HG03565 (cell line): ENCODE measurements at regions not wholly inside any gene's neighbourhood (a gene's known extent, or its start where the extent isn't known, plus 50 kb on each side); places are given as distances from the start of the nearest gene placed in this dataset.
"Not testable (repeated sequence)": the region's sequence is repeated elsewhere in the genome, so short reads cannot be mapped to it uniquely, and the experiment has no call there.

ENCODE experiments used
- ATAC-seq: cut with Tn5 transposase; IDR thresholded peaks from one replicate; pipeline ENCODE4 v1.9.1; 2021; ENCODE audit warnings: mild to moderate bottlenecking, moderate library complexity; ENCODE audit not compliant: unreplicated experiment

- ATAC-seq: no peak
Observed at GRCh38 chr1:221497046-221497445, 244.8 kb downstream of the DUSP10 start.

DNA sequence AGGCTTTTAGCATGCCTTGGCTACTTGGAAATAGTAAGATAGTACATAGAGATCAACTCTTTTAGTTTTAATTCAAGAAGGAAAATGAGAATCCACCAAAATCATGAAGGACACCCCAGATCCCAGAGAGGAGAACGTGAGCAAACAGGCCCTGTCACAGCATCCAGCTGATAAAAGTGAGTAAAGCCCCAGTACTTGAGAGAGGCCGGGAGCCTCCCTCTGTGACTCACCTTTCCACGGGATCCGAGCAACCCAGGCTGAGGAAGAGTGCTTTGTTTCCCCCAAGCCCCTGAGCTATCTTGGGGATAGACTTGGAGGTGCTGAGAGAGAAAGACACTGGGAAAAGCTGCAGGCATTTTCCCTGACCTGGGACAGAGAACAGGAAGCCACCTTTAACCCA lies 238.6 kb downstream of the DUSP10 start:
- no peak for ATAC-seq

GRCh38 chr1:221509575-221510355 lies 232.1 kb downstream of the DUSP10 start:
- no peak for ATAC-seq

GRCh38 chr1:221510793-221511503 lies 230.9 kb downstream of the DUSP10 start:
- no peak for ATAC-seq

- ATAC-seq: no peak
Observed at GRCh38 chr1:221511797-221512196, 230.1 kb downstream of the DUSP10 start.

- no peak for ATAC-seq
Observed at GRCh38 chr1:221514806-221515205, 227.1 kb downstream of the DUSP10 start.

DNA sequence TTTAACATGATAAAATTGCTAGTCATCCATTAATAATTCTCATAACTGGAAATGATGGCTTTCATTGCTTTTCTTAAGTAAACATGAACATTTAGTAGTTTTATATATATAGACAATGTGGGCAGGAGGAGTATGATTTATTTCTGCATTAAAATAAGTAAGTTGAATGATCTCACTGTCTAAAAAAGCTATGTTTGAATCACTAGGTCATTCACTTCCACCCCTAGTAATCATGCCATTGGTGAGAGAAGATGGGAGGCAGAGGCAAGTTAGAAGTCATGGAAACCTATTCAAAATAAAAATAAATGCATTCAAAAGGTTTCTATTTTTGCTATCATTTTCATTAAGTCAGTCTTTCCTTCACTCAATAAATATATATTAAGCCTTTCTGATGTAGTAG lies 226.4 kb downstream of the DUSP10 start:
- ATAC-seq: no peak

DNA sequence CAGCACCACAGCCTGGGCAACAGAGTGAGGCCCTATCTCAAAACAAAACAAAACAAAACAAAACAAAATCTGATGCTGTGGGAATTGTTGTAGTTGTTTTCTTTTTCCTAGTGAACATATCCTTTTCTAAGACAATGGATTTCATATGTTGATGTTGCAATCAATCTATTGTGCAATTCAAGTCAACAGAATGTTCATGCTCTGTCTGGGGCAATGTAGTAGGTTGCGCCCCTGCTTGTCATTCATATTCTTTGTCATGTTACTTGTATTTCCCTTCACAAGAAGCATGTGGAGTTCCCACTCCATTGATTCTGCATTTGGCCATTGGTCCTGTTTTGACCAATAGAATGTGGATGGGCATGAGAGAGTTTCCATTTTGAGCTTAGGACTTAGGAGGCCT lies 223.9 kb downstream of the DUSP10 start:
- no peak for ATAC-seq

DNA sequence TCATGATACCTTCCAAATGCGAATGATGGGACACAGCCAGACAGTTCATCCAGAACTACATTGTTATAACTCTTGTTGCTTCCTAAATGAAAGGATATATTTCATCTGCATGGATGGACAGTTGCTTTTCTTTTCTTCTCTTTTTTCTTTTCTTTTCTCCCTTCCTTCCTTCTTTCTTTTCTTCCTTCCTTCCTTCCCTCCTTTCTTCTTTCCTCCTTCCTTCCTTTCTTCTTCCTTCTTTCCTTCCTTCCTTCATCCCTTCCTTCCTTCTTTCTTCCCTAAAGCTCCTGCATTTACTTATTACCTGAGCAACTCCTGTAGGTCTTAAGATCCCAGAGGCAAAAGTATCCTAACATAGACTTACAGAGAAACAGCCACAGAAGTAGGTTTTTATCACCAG lies 221.6 kb downstream of the DUSP10 start:
- ATAC-seq: no peak

DNA sequence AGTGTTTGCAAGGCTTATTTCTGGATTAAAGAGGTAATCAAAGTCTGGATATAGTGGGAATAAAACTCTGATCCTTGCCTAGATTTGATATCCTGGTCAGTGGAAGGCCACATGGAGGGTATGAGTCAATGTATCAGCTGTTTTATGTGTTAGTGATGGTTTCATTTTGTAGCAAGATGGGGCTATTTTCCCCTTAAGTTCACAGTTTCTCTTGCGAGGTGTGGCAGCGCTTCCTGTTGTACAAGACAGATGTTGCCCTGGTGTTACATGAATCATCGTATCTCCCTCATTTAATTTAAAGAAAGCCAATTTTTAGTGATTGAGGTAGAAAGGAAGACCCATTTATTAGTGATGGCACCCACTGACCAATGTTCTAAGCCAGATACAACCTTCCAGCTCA lies 220.2 kb downstream of the DUSP10 start:
- no peak for ATAC-seq

- no peak for ATAC-seq
Observed at GRCh38 chr1:221522529-221522940, 219.4 kb downstream of the DUSP10 start.

DNA sequence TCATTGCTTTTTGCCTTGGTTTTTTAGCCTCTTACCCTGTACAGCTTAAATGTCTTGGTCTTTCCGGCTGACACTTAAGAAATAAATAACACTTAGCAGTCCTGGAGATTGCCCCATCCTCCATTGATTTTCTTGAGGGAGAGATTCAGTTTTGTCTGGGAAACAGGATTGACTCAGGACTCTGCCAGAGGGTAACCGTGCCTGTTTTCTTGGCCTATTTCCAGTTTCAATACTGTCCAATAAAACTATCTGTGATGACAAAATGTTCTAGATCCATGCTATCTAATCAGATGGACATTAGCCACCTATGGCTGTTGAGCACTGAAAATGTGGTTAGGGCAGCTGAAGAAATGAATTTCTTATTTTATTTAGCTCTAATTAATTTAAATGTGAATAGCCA lies 216.1 kb downstream of the DUSP10 start:
- ATAC-seq: no peak

GRCh38 chr1:221527302-221527701 lies 214.6 kb downstream of the DUSP10 start:
- ATAC-seq: no peak

DNA sequence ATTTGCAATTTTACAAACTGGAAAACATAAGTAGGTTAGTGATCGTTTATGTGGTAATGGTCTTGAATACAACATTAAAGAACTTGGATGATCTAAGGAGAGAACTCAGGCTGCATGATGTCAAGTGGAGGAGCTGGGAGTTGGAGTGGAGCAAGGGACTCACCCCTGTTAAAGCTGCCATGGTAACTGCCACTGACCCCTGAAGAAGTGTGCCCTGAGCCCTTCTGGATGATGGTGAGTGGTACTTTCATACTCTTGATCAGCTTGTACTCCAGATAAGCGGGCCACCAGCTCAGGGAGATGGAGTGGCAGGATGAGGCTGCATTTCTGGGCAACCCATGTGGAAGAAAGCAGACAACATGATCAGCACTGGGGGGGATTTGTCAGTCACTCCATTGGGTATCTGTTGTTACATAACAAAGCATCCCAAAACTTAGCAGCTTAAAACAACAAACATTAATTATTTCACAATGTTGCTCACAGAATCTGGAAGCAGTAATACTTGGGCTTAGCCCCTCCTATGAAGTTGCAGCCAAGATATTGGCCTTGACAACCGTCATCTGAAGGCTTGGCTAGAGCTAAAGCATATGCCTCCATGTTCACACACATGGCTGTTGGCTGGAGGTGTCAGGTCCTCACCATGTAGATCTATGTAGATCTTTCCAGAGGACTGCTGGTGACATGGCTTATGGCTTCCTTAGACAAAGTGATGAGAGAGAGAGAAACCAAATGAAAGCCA lies 213.8 kb downstream of the DUSP10 start:
- no peak for ATAC-seq

- ATAC-seq: not testable (repeated sequence)
Observed at GRCh38 chr1:221530159-221530558, 211.7 kb downstream of the DUSP10 start.

- ATAC-seq: no peak
Observed at GRCh38 chr1:221530791-221531190, 211.1 kb downstream of the DUSP10 start.

DNA sequence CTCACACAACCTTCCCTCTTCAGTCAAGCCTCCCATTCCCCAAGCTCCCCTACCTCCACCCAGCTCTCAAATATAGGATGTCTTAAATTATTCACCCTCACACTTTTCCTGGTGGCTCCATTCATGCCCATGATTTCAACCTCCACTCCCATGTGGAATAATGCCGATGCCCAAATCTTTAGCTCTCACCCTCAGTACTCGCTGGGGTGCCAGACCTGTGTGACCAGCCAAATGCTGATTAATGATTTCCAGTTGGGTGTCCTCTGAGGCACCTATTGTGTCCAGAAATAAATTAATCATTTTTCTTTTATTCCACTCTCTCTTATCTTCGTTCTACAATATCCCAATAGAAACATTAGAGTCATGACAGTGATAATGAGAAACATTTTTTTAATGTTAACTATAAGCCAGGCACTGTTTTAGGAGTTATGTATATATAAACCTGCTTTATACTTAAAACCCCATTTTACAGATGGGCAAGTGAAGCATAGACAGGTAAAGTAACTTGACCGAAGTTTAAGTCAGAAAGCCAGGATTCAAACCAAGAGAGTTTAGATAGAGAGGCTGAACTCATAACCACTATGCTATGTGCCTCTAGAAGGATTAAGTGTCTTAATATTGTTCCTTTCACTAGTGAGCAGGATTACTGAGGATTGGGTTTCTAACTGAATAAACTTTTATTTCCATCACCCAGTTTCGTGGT lies 209.7 kb downstream of the DUSP10 start:
- no peak for ATAC-seq

DNA sequence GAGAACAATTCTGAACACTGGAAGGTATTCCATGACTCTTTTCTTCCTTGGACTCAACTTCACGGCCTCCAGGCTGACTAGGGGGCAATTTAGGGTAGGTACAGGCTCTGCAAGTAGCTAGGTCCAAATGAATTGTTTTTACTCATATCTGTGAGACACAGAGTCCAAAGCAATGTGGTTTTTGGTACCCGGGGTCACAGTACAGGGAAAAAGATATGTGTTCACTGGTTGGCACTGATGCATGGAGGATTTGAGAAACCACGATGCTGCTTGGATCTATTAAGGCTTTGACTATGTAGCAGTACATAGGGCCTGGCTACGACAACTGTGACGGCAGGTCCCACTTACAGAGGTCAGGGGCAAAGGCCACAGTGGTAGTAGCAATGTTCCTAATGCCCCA lies 200.6 kb downstream of the DUSP10 start:
- no peak for ATAC-seq

GRCh38 chr1:221543529-221544120 lies 198.3 kb downstream of the DUSP10 start:
- ATAC-seq: no peak

GRCh38 chr1:221548942-221549341 lies 192.9 kb downstream of the DUSP10 start:
- ATAC-seq: no peak

DNA sequence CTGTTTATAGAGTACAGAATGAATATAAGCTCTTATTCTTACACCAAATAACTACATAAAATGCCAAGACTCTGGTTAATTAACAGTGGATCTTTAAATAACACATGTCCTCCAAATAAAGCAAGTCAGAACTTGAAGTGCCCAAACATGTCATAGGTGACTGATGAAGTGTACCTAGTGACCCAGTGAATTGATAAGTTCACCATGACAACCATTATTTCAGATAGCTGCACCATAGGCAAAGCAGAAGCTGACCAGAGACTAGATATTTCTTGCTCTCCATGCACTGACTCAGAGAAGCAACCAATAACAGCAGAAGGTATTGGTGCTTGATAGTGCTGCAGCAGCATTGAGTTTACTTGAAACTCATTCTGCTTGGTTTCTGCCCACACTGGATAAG lies 192.1 kb downstream of the DUSP10 start:
- ATAC-seq: no peak
